ENCODE measurements at regions not wholly inside any gene's neighbourhood (a gene's known extent, or its start where the extent isn't known, plus 50 kb on each side); places are given as distances from the start of the nearest gene placed in this dataset.

DNA sequence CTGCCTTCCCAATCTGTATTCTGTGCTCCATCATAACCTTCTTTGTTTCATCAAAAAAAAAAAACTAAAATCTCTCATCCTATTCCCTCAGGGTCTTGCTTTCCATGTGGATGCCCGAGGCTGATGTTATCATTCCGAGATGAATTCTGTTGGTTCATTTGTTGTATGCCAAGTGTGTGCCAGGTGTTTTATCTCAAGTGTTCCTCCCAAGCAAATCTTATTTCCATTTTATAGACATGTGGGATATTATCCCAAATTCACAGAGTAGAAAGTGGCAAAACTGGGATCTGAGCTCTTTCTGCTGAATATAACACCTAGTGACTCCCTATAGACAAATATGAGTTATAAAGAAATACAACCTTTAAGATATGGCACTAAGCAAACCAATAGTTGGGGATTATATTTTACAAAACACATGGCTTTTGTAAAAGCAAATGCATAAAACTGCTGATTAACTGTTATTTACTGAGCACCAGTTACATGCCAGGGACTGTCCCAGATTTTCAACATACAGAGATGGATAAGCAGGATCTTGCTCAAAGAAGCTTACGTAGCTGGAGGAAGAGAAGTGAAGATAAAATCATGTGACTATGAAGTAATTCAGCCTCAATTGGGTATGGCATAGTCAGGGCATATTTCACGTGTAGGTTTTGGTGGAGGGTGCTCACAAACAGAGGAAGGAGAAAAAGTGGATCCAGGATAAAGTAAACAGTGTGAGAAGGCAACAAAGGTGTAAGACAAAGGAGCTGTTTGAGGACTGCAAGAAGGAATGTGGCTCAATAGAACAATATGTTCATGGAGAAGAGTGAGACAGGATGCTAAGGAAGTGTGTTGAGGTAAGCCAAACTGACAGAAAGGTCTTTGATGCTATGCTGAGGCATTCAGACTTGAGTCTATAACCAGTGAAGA, 143.3 kb upstream of the ADAMTSL1 start:
- BruUV-seq (replicated peaks), result TSS peak; percentile 26
- Histone ChIP-seq H3K9ac (replicated peaks; ENCODE audit: extremely low read depth, insufficient read depth, low read length) (peak overlapping the region; percentile 71), H3K9me3 (replicated peaks; ENCODE audit: control insufficient read depth, insufficient read depth, low read length) (no peaks in the 10 kb centered on the region), H3K27me3 (ENCODE audit: control insufficient read depth in 2 of 2, insufficient read depth in 2 of 2, low read length in 2 of 2) (no peaks in the 10 kb centered on the region), H3K4me3 (replicated peaks in 1 of 3; ENCODE audit: insufficient read depth in 1 of 3, low read depth in 1 of 3, low read length in 3 of 3) (no peak overlapping the region), H3K27ac (ENCODE audit: insufficient read depth, low read depth, low read length) (peak overlapping the region; percentile 85), H3K4me2 (ENCODE audit: insufficient read depth, low read length) (peak overlapping the region; percentile 77), H4K20me1 (replicated peaks; ENCODE audit: control insufficient read depth, extremely low read depth, insufficient read depth, low read length) (no peaks in the 10 kb centered on the region), H3K79me2 (ENCODE audit: control insufficient read depth, insufficient read depth, low read length) (no peaks in the 10 kb centered on the region), H3K4me1 (ENCODE audit: control insufficient read depth, extremely low read depth, insufficient read depth, low read length) (peaks cover 40% of the 10 kb centered on the region), H2AFZ (ENCODE audit: low read depth, low read length) (peak overlapping the region; percentile 55), H3K9me1 (replicated peaks; ENCODE audit: control insufficient read depth, extremely low read depth, insufficient read depth, low read length) (no peaks in the 10 kb centered on the region), H3K36me3 (ENCODE audit: control insufficient read depth in 2 of 2, extremely low read depth in 1 of 2, insufficient read depth in 2 of 2, low read length in 2 of 2) (no peaks in the 10 kb centered on the region)
- dilution Hi-C loops (cut with MboI; ENCODE audit: extremely low pct_ligation_motif_present, low sequenced_read_pairs), result no loop called here
- CTCF ChIA-PET, result interaction anchor here (0.8 to 2.4 kb wide), 13 partner anchors 9 to 698 kb away, joined by 3 to 14 read pairs (median 5); no protein-coding TSS in a partner anchor
- peak; percentile 57 for FAIRE-seq
- intact Hi-C loops (cut with micrococcal nuclease), result loop anchor here (1.0 to 5.0 kb wide), 6 partner anchors 16 to 302 kb away; no protein-coding TSS in a partner anchor
- peak; percentile 70 for DNase-seq (ENCODE audit: low read depth, low spot score)
- POLR2A ChIA-PET, result interaction anchor here (0.9 to 1.3 kb wide), 3 partner anchors 12 to 29 kb away, joined by 3 to 6 read pairs (median 3); no protein-coding TSS in a partner anchor
- TF ChIP-seq FOS (IDR thresholded peaks at IDR 0.05; ENCODE audit: borderline replicate concordance, insufficient read depth, low read length), result no peak
- peak; percentile 47 for TF ChIP-seq JUN (IDR thresholded peaks at IDR 0.05; ENCODE audit: borderline replicate concordance, insufficient read depth, insufficient read length, low read depth)
- peak; percentile 16 for TF ChIP-seq POLR2AphosphoS5 (IDR thresholded peaks at IDR 0.05; ENCODE audit: insufficient read depth, low read depth, low read length)

DNA sequence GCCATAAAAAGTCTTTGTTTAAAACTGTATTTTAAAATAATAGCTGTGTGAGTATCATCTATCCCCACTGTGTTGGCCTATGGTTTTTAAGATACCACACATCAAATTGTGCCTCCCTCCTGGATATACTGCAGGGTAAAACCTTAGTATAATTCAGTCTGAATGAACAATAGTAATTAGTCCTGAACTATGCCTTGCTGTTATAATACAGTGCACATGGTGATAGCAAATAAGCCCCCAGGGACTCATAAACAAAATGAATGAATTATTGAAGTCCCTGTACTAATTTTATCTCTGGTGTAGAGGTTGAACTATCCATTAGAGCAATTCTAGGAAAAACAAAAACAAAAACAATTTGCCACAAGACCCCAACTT, 142.7 kb upstream of the ADAMTSL1 start:
- POLR2A ChIA-PET, result interaction anchor here (0.8 to 1.3 kb wide), 4 partner anchors 13 to 107 kb away, joined by 3 to 6 read pairs (median 4); no protein-coding TSS in a partner anchor
- peaks cover 40% of the 10 kb centered on the region for H3K4me1 ChIP-seq (ENCODE audit: control insufficient read depth, extremely low read depth, insufficient read depth, low read length)
- DNase-seq (ENCODE audit: low read depth, low spot score) (no peak), FAIRE-seq (no peak)
- peak overlapping the region; percentile 71 for H3K9ac ChIP-seq (replicated peaks; ENCODE audit: extremely low read depth, insufficient read depth, low read length)
- no peak for TF ChIP-seq POLR2A (IDR thresholded peaks at IDR 0.05; ENCODE audit: low read depth, low read length)
- no peak for TF ChIP-seq FOS (IDR thresholded peaks at IDR 0.05; ENCODE audit: borderline replicate concordance, insufficient read depth, low read length)
- TF ChIP-seq, protein P1, sequence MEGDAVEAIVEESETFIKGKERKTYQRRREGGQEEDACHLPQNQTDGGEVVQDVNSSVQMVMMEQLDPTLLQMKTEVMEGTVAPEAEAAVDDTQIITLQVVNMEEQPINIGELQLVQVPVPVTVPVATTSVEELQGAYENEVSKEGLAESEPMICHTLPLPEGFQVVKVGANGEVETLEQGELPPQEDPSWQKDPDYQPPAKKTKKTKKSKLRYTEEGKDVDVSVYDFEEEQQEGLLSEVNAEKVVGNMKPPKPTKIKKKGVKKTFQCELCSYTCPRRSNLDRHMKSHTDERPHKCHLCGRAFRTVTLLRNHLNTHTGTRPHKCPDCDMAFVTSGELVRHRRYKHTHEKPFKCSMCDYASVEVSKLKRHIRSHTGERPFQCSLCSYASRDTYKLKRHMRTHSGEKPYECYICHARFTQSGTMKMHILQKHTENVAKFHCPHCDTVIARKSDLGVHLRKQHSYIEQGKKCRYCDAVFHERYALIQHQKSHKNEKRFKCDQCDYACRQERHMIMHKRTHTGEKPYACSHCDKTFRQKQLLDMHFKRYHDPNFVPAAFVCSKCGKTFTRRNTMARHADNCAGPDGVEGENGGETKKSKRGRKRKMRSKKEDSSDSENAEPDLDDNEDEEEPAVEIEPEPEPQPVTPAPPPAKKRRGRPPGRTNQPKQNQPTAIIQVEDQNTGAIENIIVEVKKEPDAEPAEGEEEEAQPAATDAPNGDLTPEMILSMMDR (IDR thresholded peaks at IDR 0.05; ENCODE audit: extremely low read depth in 1 of 2, insufficient read depth in 1 of 2, low read depth in 1 of 2, low read length in 2 of 2), result no peak
- TF ChIP-seq GATA2 (IDR thresholded peaks at IDR 0.05; ENCODE audit: insufficient read depth, insufficient read length, low read depth, low read length), result no peak
- no peak for TF ChIP-seq EZH2 (IDR thresholded peaks at IDR 0.05; ENCODE audit: borderline replicate concordance, low read depth, low read length, severe bottlenecking)
- TF ChIP-seq, protein P2, sequence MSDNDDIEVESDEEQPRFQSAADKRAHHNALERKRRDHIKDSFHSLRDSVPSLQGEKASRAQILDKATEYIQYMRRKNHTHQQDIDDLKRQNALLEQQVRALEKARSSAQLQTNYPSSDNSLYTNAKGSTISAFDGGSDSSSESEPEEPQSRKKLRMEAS (IDR thresholded peaks at IDR 0.05; ENCODE audit: insufficient read depth, insufficient read length), result no peak
- TF ChIP-seq MYC (IDR thresholded peaks at IDR 0.05; ENCODE audit: low read depth, low read length), result no peak
- TF ChIP-seq POLR2AphosphoS5 (IDR thresholded peaks at IDR 0.05; ENCODE audit: insufficient read depth, low read depth, low read length), result no peak
- no peak for TF ChIP-seq JUN (IDR thresholded peaks at IDR 0.05; ENCODE audit: borderline replicate concordance, insufficient read depth, insufficient read length, low read depth)
- no peaks in the 10 kb centered on the region for H3K9me3 ChIP-seq (replicated peaks; ENCODE audit: control insufficient read depth, insufficient read depth, low read length)
- dilution Hi-C loops (cut with MboI; ENCODE audit: extremely low pct_ligation_motif_present, low sequenced_read_pairs) (no loop called here), intact Hi-C loops (cut with micrococcal nuclease) (loop anchor here (1.0 to 5.0 kb wide), 6 partner anchors 17 to 301 kb away; no protein-coding TSS in a partner anchor)
- H3K27me3 ChIP-seq (ENCODE audit: control insufficient read depth in 2 of 2, insufficient read depth in 2 of 2, low read length in 2 of 2), result no peaks in the 10 kb centered on the region
- H3K4me3 ChIP-seq (replicated peaks in 1 of 3; ENCODE audit: insufficient read depth in 1 of 3, low read depth in 1 of 3, low read length in 3 of 3), result no peak overlapping the region
- no peaks in the 10 kb centered on the region for H3K79me2 ChIP-seq (ENCODE audit: control insufficient read depth, insufficient read depth, low read length)
- no peaks in the 10 kb centered on the region for H4K20me1 ChIP-seq (replicated peaks; ENCODE audit: control insufficient read depth, extremely low read depth, insufficient read depth, low read length)
- peak overlapping the region; percentile 77 for H3K4me2 ChIP-seq (ENCODE audit: insufficient read depth, low read length)
- H3K27ac ChIP-seq (ENCODE audit: insufficient read depth, low read depth, low read length), result peak overlapping the region; percentile 85
- CTCF ChIA-PET, result interaction anchor here (0.8 to 2.4 kb wide), 15 partner anchors 9 to 697 kb away, joined by 3 to 14 read pairs (median 3); no protein-coding TSS in a partner anchor
- no peaks in the 10 kb centered on the region for H3K9me1 ChIP-seq (replicated peaks; ENCODE audit: control insufficient read depth, extremely low read depth, insufficient read depth, low read length)
- H3K36me3 ChIP-seq (ENCODE audit: control insufficient read depth in 2 of 2, extremely low read depth in 1 of 2, insufficient read depth in 2 of 2, low read length in 2 of 2), result no peaks in the 10 kb centered on the region
- BruUV-seq (replicated peaks), result TSS peak; percentile 46
- H2AFZ ChIP-seq (ENCODE audit: low read depth, low read length), result no peak overlapping the region
